Osteoblast (primary cell): ENCODE measurements at regions not wholly inside any gene's neighbourhood (a gene's known extent, or its start where the extent isn't known, plus 50 kb on each side); places are given as distances from the start of the nearest gene placed in this dataset. TPM values are rescaled to one million over a fixed set of nuclear protein-coding genes. Genes with fewer than 3 reads are reported as not detected.

ENCODE experiments used
- DNase-seq: peaks from one replicate; pipeline ENCODE4 v3.0.0; 2011; ENCODE audit warnings: low spot score, mixed read lengths; ENCODE audit not compliant: insufficient read length; ENCODE audit errors: missing footprints
- H2AFZ ChIP-seq: 2 replicates; pipeline ENCODE4 v1.6.0; 2011; ENCODE audit warnings: mild to moderate bottlenecking, low read length
- H3K27ac ChIP-seq: 2 replicates; pipeline ENCODE4 v1.5.1; 2011; ENCODE audit warnings: mild to moderate bottlenecking, low read depth, low read length, moderate library complexity
- H3K27me3 ChIP-seq: 2 replicates; pipeline ENCODE4 v1.6.0; 2012; ENCODE audit warnings: mild to moderate bottlenecking, control low read depth, inconsistent platforms, low read length, moderate library complexity; ENCODE audit not compliant: insufficient read depth
- H3K36me3 ChIP-seq: 2 replicates; pipeline ENCODE4 v1.5.1; 2011; ENCODE audit warnings: mild to moderate bottlenecking, low read length, control low read depth, moderate library complexity; ENCODE audit not compliant: insufficient read depth
- H3K4me1 ChIP-seq: 2 replicates; pipeline ENCODE4 v1.5.1; 2011; ENCODE audit warnings: mild to moderate bottlenecking, low read length, control low read depth, moderate library complexity; ENCODE audit not compliant: insufficient read depth
- H3K4me2 ChIP-seq: 2 replicates; pipeline ENCODE4 v1.6.0; 2011; ENCODE audit warnings: mild to moderate bottlenecking, low read length; ENCODE audit not compliant: insufficient read depth
- H3K4me3 ChIP-seq: fragments of 200-600 bp; sonication (generic); 3 replicates; pipeline ENCODE4 v1.5.1; 2012; ENCODE audit warnings: mild to moderate bottlenecking, low read length, inconsistent platforms; ENCODE audit not compliant: insufficient read depth
- H3K79me2 ChIP-seq: 2 replicates; pipeline ENCODE4 v1.6.0; 2012; ENCODE audit warnings: mild to moderate bottlenecking, low read length, control low read depth, inconsistent platforms; ENCODE audit not compliant: insufficient read depth
- H3K9me3 ChIP-seq: 2 replicates; pipeline ENCODE4 v1.5.1; 2011; ENCODE audit warnings: low read depth, low read length, control low read depth
- H4K20me1 ChIP-seq: 2 replicates; pipeline ENCODE4 v1.6.0; 2012; ENCODE audit warnings: mild to moderate bottlenecking, low read length, control low read depth; ENCODE audit not compliant: insufficient read depth
- CTCF ChIP-seq: IDR thresholded peaks from 2 replicates; pipeline ENCODE4 v1.5.1; 2011; ENCODE audit warnings: mild to moderate bottlenecking, low read depth, low read length, moderate library complexity; ENCODE audit errors: extremely low read depth
- small RNA-seq: library from RNA; depleted of rRNA; stranded (forward); fragments of <200 nt; gene quantifications from one replicate; pipeline ENCODE3, GENCODE V24; 2012

- no peaks in the 10 kb centered on the region for H3K36me3 ChIP-seq
Measured at GRCh38 chr13:75913925-75914324, 277.8 kb downstream of the LMO7 start.

GRCh38 chr13:75910591-75910990, 274.5 kb downstream of the LMO7 start:
- H4K20me1 ChIP-seq: no peaks in the 10 kb centered on the region
- H3K4me1 ChIP-seq: no peaks in the 10 kb centered on the region
- H3K27ac ChIP-seq: no peak overlapping the region
- DNase-seq: no peak
- no peaks in the 10 kb centered on the region for H3K9me3 ChIP-seq
- no peaks in the 10 kb centered on the region for H3K79me2 ChIP-seq
- H3K4me3 ChIP-seq: no peak overlapping the region
- no peak overlapping the region for H2AFZ ChIP-seq
- no peak for TF ChIP-seq CTCF
- no peaks in the 10 kb centered on the region for H3K27me3 ChIP-seq
- no peaks in the 10 kb centered on the region for H3K36me3 ChIP-seq
- H3K4me2 ChIP-seq: no peak overlapping the region

More at GRCh38 chr13:75913925-75914324, 277.8 kb downstream of the LMO7 start:
- no peak for DNase-seq
- no peak overlapping the region for H2AFZ ChIP-seq
- H3K4me2 ChIP-seq: no peak overlapping the region
- H3K79me2 ChIP-seq: no peaks in the 10 kb centered on the region
- no peak overlapping the region for H3K4me3 ChIP-seq
- H3K9me3 ChIP-seq: no peaks in the 10 kb centered on the region
- H3K27ac ChIP-seq: no peak overlapping the region
- TF ChIP-seq CTCF: no peak
- no peaks in the 10 kb centered on the region for H4K20me1 ChIP-seq
- no peaks in the 10 kb centered on the region for H3K4me1 ChIP-seq
- H3K27me3 ChIP-seq: no peaks in the 10 kb centered on the region

Small RNA genes in the stretch of these regions (small RNA-seq; reads per million reads assigned to genes)
- gene RN7SL571P: not detected
